IMR-90 (cell line): ENCODE measurements at regions not wholly inside any gene's neighbourhood (a gene's known extent, or its start where the extent isn't known, plus 50 kb on each side); places are given as distances from the start of the nearest gene placed in this dataset.

Source experiments
- ATAC-seq: fragments of 200-7000 bp; cut with Tn5 transposase; 2 replicates; pipeline ENCODE4 v1.9.1; 2020; ENCODE audit warnings: low read depth, mild to moderate bottlenecking, moderate library complexity
- BruUV-seq: library from RNA; stranded (reverse); fragments of 400-500 nt; replicated peaks from 2 replicates; lab custom pipeline; 2021; lab: Mats Ljungman, UMichigan
- CTCF ChIA-PET: fragments of 300-600 bp; formaldehyde crosslinking; extraction: SDS; loops from one replicate; lab custom pipeline; 2021; ENCODE audit warnings: antibody characterized with exemption; lab: Yijun Ruan, JAX
- POLR2A ChIA-PET: fragments of 300-600 bp; sonication (Branson Sonifier 250); formaldehyde crosslinking; loops from one replicate; lab custom pipeline; 2022; ENCODE audit warnings: antibody characterized with exemption; ENCODE audit not compliant: unreplicated experiment; lab: Charles Lee
- DNase-seq: peaks from one replicate; pipeline ENCODE4 v3.0.0; 2013
- H2AFZ ChIP-seq: replicated peaks from 2 replicates; pipeline ENCODE3; 2013; ENCODE audit warnings: low read length, mild to moderate bottlenecking; ENCODE audit not compliant: poor library complexity
- H2AK5ac ChIP-seq: 2 replicates; pipeline ENCODE4 v1.6.1; 2013; ENCODE audit warnings: low read depth, low read length, inconsistent platforms
- H2AK9ac ChIP-seq: replicated peaks from 2 replicates; pipeline ENCODE3; 2013; ENCODE audit warnings: mild to moderate bottlenecking, low read depth, low read length, moderate library complexity; ENCODE audit not compliant: poor library complexity
- H2BK120ac ChIP-seq: 2 replicates; pipeline ENCODE4 v1.6.1; 2013; ENCODE audit warnings: low read depth, low read length, inconsistent platforms
- H2BK15ac ChIP-seq: 3 replicates; pipeline ENCODE4 v1.6.1; 2013; ENCODE audit warnings: low read depth, low read length, inconsistent platforms
- H2BK20ac ChIP-seq: 2 replicates; pipeline ENCODE4 v1.6.1; 2013; ENCODE audit warnings: low read depth, mild to moderate bottlenecking, inconsistent platforms, low read length, moderate library complexity
- H2BK5ac ChIP-seq: 2 replicates; pipeline ENCODE4 v1.6.1; 2013; ENCODE audit warnings: mild to moderate bottlenecking, low read depth, low read length, inconsistent platforms; ENCODE audit not compliant: poor library complexity, severe bottlenecking
- H3K14ac ChIP-seq: replicated peaks from 2 replicates; pipeline ENCODE4 v1.6.1; 2013; ENCODE audit warnings: low read depth, low read length, inconsistent platforms
- H3K18ac ChIP-seq: 2 replicates; pipeline ENCODE4 v1.6.1; 2013; ENCODE audit warnings: low read depth, low read length, control low read depth
- H3K23ac ChIP-seq: 2 replicates; pipeline ENCODE4 v1.6.1; 2013; ENCODE audit warnings: low read depth, low read length, inconsistent platforms
- H3K27ac ChIP-seq: 2 replicates; pipeline ENCODE4 v1.5.1; 2013; ENCODE audit warnings: mild to moderate bottlenecking, control low read depth, low read length; ENCODE audit not compliant: insufficient read depth
- H3K27me3 ChIP-seq: 2 replicates; pipeline ENCODE4 v1.6.1; 2013; ENCODE audit warnings: low read length; ENCODE audit not compliant: control insufficient read depth, insufficient read depth
- H3K36me3 ChIP-seq: 2 replicates; pipeline ENCODE4 v1.6.1; 2013; ENCODE audit warnings: low read length, mixed read lengths; ENCODE audit not compliant: control insufficient read depth, insufficient read depth
- H3K4ac ChIP-seq: 2 replicates; pipeline ENCODE4 v1.6.1; 2013; ENCODE audit warnings: low read depth, low read length, inconsistent platforms
- H3K4me1 ChIP-seq: 2 replicates; pipeline ENCODE4 v1.6.1; 2013; ENCODE audit warnings: low read length, mixed read lengths; ENCODE audit not compliant: control insufficient read depth, insufficient read depth
- H3K4me2 ChIP-seq: 2 replicates; pipeline ENCODE4 v1.6.1; 2013; ENCODE audit warnings: low read depth, mild to moderate bottlenecking, control low read depth, low read length, moderate library complexity
- H3K4me3 ChIP-seq: 2 replicates; pipeline ENCODE4 v1.5.1; 2013; ENCODE audit warnings: low read depth, mild to moderate bottlenecking, control low read depth, low read length, moderate library complexity; ENCODE audit not compliant: insufficient read depth
- H3K56ac ChIP-seq: 2 replicates; pipeline ENCODE4 v1.6.1; 2013; ENCODE audit warnings: low read length, inconsistent platforms; ENCODE audit not compliant: insufficient read depth; ENCODE audit errors: extremely low read depth
- H3K79me1 ChIP-seq, 2 experiments: 2 replicates each; pipeline ENCODE4 v1.6.1; 2013; ENCODE audit warnings: low read length in 2 of 2, inconsistent platforms in 1 of 2, low read depth in 1 of 2
- H3K9ac ChIP-seq: 2 replicates; pipeline ENCODE4 v1.6.1; 2013; ENCODE audit warnings: low read depth, low read length, control low read depth
- H3K9me1 ChIP-seq: 2 replicates; pipeline ENCODE4 v1.6.1; 2013; ENCODE audit warnings: low read length, inconsistent platforms; ENCODE audit not compliant: insufficient read depth
- H3K9me3 ChIP-seq: 2 replicates; pipeline ENCODE4 v1.6.1; 2013; ENCODE audit warnings: low read length; ENCODE audit not compliant: control insufficient read depth, insufficient read depth
- H4K20me1 ChIP-seq: 2 replicates; pipeline ENCODE4 v1.6.1; 2013; ENCODE audit warnings: low read length, inconsistent platforms; ENCODE audit not compliant: insufficient read depth
- H4K5ac ChIP-seq: 2 replicates; pipeline ENCODE4 v1.6.1; 2013; ENCODE audit warnings: mild to moderate bottlenecking, low read depth, low read length, control low read depth
- H4K8ac ChIP-seq, 2 experiments: 2 replicates each; pipeline ENCODE4 v1.6.1; 2013; ENCODE audit warnings: low read depth in 2 of 2, low read length in 2 of 2, control low read depth in 1 of 2, inconsistent platforms in 1 of 2
- H4K91ac ChIP-seq: 2 replicates; pipeline ENCODE4 v1.6.1; 2013; ENCODE audit warnings: low read depth, low read length, inconsistent platforms; ENCODE audit not compliant: insufficient read depth
- BHLHE40 ChIP-seq: fragments of 150-350 bp; IDR thresholded peaks from 2 replicates; pipeline ENCODE4 v1.6.1; 2016; ENCODE audit warnings: mild to moderate bottlenecking, low read depth, low read length
- CHD1 ChIP-seq: IDR thresholded peaks from 2 replicates; pipeline ENCODE4 v1.6.1; 2012; ENCODE audit warnings: low read depth, low read length, improper control_type of control experiment
- MAFK ChIP-seq: IDR thresholded peaks from 2 replicates; pipeline ENCODE4 v1.6.1; 2012; ENCODE audit warnings: low read depth, low read length, improper control_type of control experiment
- MXI1 ChIP-seq: IDR thresholded peaks from 2 replicates; pipeline ENCODE4 v1.6.1; 2012; ENCODE audit warnings: low read depth, mild to moderate bottlenecking, low read length, moderate library complexity, borderline replicate concordance
- RAD21 ChIP-seq: IDR thresholded peaks from 2 replicates; pipeline ENCODE4 v1.6.1; 2012; ENCODE audit warnings: low read length, improper control_type of control experiment
- WGBS, 2 experiments: methylation state at CpG; one replicate each; pipeline versions ENCODE4 v1.1.5 to v1.1.7; 2013; ENCODE audit warnings: missing lambda C conversion rate in 2 of 2; ENCODE audit not compliant: insufficient read length in 1 of 2; ENCODE audit errors: extremely low coverage in 2 of 2; 5-methylcytosine and 5-hydroxymethylcytosine counted together
- dilution Hi-C: fragments of 300-500 bp; cut with HindIII; formaldehyde crosslinking; loops from one replicate; pipeline ENCODE4 v1.14.3; 2018; ENCODE audit warnings: low sequenced_read_pairs; ENCODE audit not compliant: unreplicated experiment
- in situ Hi-C: fragments of 300-500 bp; cut with MboI; formaldehyde crosslinking; loops from 3 replicates; pipeline ENCODE4 v1.14.3; 2019; ENCODE audit warnings: low sequenced_read_pairs, inconsistent platforms, mixed read lengths
- intact Hi-C: fragments of 100-400 bp; cut with micrococcal nuclease; formaldehyde crosslinking; loops from 2 replicates; pipeline ENCODE4 v1.10.0; 2022
- TF ChIP-seq, protein P1 (sequence below): fragments of 150-350 bp; IDR thresholded peaks from 2 replicates; pipeline ENCODE4 v1.6.1; 2017; ENCODE audit warnings: mild to moderate bottlenecking, antibody characterized with exemption, low read length, low read depth

DNA sequence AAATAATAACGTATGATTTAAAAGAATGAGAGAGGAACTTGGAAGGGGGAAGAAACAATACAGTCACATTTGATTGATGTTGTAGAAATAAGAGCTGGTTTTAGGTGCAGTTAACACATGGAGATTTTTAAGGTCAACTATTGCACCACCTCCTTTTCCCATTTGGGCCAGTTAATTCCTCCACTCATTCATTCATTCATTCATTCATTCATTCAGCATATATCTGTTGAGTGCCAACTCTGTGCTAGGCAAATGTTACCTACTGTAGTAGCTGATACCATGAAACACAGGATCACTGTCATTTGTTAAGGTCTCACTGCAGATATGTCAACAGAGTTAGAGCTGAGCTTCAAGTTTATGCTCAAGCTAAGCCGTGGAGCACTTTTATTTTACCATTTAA lies 115.7 kb upstream of the ARID2 start:
- H2AFZ ChIP-seq = no peak overlapping the region
- ChIA-PET POLR2A (no interaction called here), CTCF (interaction anchor here (1.7 kb wide), 1 partner anchor 14 kb away, joined by 3 read pairs; no protein-coding TSS in a partner anchor)
- BruUV-seq = no TSS peak
- H3K79me1 ChIP-seq = no peaks in the 10 kb centered on the region
- H2BK20ac ChIP-seq = no peak overlapping the region
- dilution Hi-C loops (no loop called here), intact Hi-C loops (loop anchor here (5.0 kb wide), 1 partner anchor 1523 kb away; no protein-coding TSS in a partner anchor), in situ Hi-C loops (no loop called here)
- no peak overlapping the region for H3K14ac ChIP-seq
- H2BK15ac ChIP-seq = no peak overlapping the region
- no peak overlapping the region for H4K91ac ChIP-seq
- H3K9me3 ChIP-seq = no peaks in the 10 kb centered on the region
- 0 out of 2 replicates have a peak, but pooled peaks cover 2% of the 10 kb centered on the region for H3K27me3 ChIP-seq
- H3K4me3 ChIP-seq = no peak overlapping the region
- H3K4me1 ChIP-seq = peaks cover 3% of the 10 kb centered on the region; the same call in 1 of the 2 replicates
- no peak overlapping the region for H2BK5ac ChIP-seq
- no peak overlapping the region for H3K56ac ChIP-seq
- no peak overlapping the region for H3K23ac ChIP-seq
- H3K27ac ChIP-seq = no peak overlapping the region
- H4K5ac ChIP-seq = no peak overlapping the region
- no peak overlapping the region for H2BK120ac ChIP-seq
- no peak overlapping the region for H3K18ac ChIP-seq
- no peak overlapping the region for H2AK5ac ChIP-seq
- H4K8ac ChIP-seq = no peak overlapping the region
- H3K4me2 ChIP-seq = no peak overlapping the region
- H3K36me3 ChIP-seq = no peaks in the 10 kb centered on the region
- no peak for ATAC-seq
- no peaks in the 10 kb centered on the region for H4K20me1 ChIP-seq
- H3K4ac ChIP-seq = no peak overlapping the region
- peaks cover 3% of the 10 kb centered on the region; the same call in 1 of the 2 replicates for H3K9me1 ChIP-seq
- DNase-seq = no peak
- H2AK9ac ChIP-seq = no peak overlapping the region
- TF ChIP-seq BHLHE40 = no peak
- TF ChIP-seq, protein P1, sequence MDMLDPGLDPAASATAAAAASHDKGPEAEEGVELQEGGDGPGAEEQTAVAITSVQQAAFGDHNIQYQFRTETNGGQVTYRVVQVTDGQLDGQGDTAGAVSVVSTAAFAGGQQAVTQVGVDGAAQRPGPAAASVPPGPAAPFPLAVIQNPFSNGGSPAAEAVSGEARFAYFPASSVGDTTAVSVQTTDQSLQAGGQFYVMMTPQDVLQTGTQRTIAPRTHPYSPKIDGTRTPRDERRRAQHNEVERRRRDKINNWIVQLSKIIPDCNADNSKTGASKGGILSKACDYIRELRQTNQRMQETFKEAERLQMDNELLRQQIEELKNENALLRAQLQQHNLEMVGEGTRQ = no peak
- TF ChIP-seq MXI1 = no peak
- no peak for TF ChIP-seq RAD21
- no peak for TF ChIP-seq CHD1
- no peak for TF ChIP-seq MAFK
- 100% methylated on average over 1 of the region's 2 CpGs; no CpG with 5 or more reads in 1 of the 2 experiments for WGBS, 2 experiments
- no peak overlapping the region for H3K9ac ChIP-seq
